ENCODE measurements at regions not wholly inside any gene's neighbourhood (a gene's known extent, or its start where the extent isn't known, plus 50 kb on each side); places are given as distances from the start of the nearest gene placed in this dataset.

GRCh38 chr2:39587641-39588040 lies 78.1 kb upstream of the TMEM178A start:
- ATAC-seq (no peak), DNase-seq (no peak)

GRCh38 chr2:39593439-39594393 lies 72.0 kb upstream of the TMEM178A start:
- no peaks in the 10 kb centered on the region for H3K27me3 ChIP-seq
- ATAC-seq (peak; percentile 92), DNase-seq (no peak)
- TF ChIP-seq CTCF (IDR thresholded peaks at IDR 0.05) = peak; percentile 58
- H3K36me3 ChIP-seq = no peaks in the 10 kb centered on the region
- H3K4me3 ChIP-seq = no peak overlapping the region
- H3K9me3 ChIP-seq = no peaks in the 10 kb centered on the region
- H3K4me1 ChIP-seq = no peaks in the 10 kb centered on the region
- intact Hi-C loops (cut with DNase I) = no loop called here
- no peak overlapping the region for H3K27ac ChIP-seq

More at GRCh38 chr2:39587641-39588040, 78.1 kb upstream of the TMEM178A start:
- TF ChIP-seq CTCF (IDR thresholded peaks at IDR 0.05) = no peak
- no peaks in the 10 kb centered on the region for H3K4me1 ChIP-seq
- H3K36me3 ChIP-seq = no peaks in the 10 kb centered on the region
- no peak overlapping the region for H3K4me3 ChIP-seq
- no peaks in the 10 kb centered on the region for H3K27me3 ChIP-seq
- intact Hi-C loops (cut with DNase I) = no loop called here
- H3K9me3 ChIP-seq = no peaks in the 10 kb centered on the region
- no peak overlapping the region for H3K27ac ChIP-seq

GRCh38 chr2:39595116-39595515 lies 70.6 kb upstream of the TMEM178A start:
- no peak for TF ChIP-seq CTCF (IDR thresholded peaks at IDR 0.05)
- no peak for DNase-seq
- intact Hi-C loops (cut with DNase I) = no loop called here
- Histone ChIP-seq H3K4me1 (no peaks in the 10 kb centered on the region), H3K27ac (no peak overlapping the region), H3K9me3 (no peaks in the 10 kb centered on the region), H3K4me3 (no peak overlapping the region), H3K27me3 (no peaks in the 10 kb centered on the region), H3K36me3 (no peaks in the 10 kb centered on the region)
- ATAC-seq = no peak

- intact Hi-C loops (cut with DNase I) = no loop called here
- no peaks in the 10 kb centered on the region for H3K27me3 ChIP-seq
- H3K27ac ChIP-seq = no peak overlapping the region
- no peaks in the 10 kb centered on the region for H3K36me3 ChIP-seq
- DNase-seq = no peak
- no peaks in the 10 kb centered on the region for H3K9me3 ChIP-seq
- no peak for TF ChIP-seq CTCF (IDR thresholded peaks at IDR 0.05)
- ATAC-seq = no peak
- H3K4me1 ChIP-seq = no peaks in the 10 kb centered on the region
- no peak overlapping the region for H3K4me3 ChIP-seq
These were observed 68.4 kb upstream of the TMEM178A start for GRCh38 chr2:39597314-39597713.

GRCh38 chr2:39602616-39603015 lies 63.1 kb upstream of the TMEM178A start:
- intact Hi-C loops (cut with DNase I) = no loop called here
- no peak for ATAC-seq
- DNase-seq = no peak
- Histone ChIP-seq H3K36me3 (no peaks in the 10 kb centered on the region), H3K4me3 (no peak overlapping the region), H3K9me3 (no peaks in the 10 kb centered on the region), H3K27ac (no peak overlapping the region), H3K4me1 (peaks cover 7% of the 10 kb centered on the region), H3K27me3 (no peaks in the 10 kb centered on the region)
- TF ChIP-seq CTCF (IDR thresholded peaks at IDR 0.05) = no peak

Data from upper lobe of right lung (tissue), 1 donor.